WTC11 (cell line): ENCODE measurements at regions not wholly inside any gene's neighbourhood (a gene's known extent, or its start where the extent isn't known, plus 50 kb on each side); places are given as distances from the start of the nearest gene placed in this dataset.

Experiments
- CREM ChIP-seq: sonication (generic); formaldehyde crosslinking; IDR thresholded peaks from 2 replicates; pipeline ENCODE4 v1.8.1; 2022; ENCODE audit warnings: mild to moderate bottlenecking, missing genetic modification reagents, moderate library complexity
- FOXJ3 ChIP-seq: sonication (generic); formaldehyde crosslinking; IDR thresholded peaks from 2 replicates; pipeline ENCODE4 v1.9.0; 2021; ENCODE audit warnings: missing genetic modification reagents, mild to moderate bottlenecking, borderline replicate concordance
- TCF7 ChIP-seq: sonication (generic); formaldehyde crosslinking; IDR thresholded peaks from 2 replicates; pipeline ENCODE4 v1.8.0; 2022; ENCODE audit warnings: mild to moderate bottlenecking, low read depth, missing genetic modification reagents, moderate library complexity
- TP53 ChIP-seq: sonication (generic); formaldehyde crosslinking; IDR thresholded peaks from 2 replicates; pipeline ENCODE4 v1.8.1; 2023; ENCODE audit warnings: mild to moderate bottlenecking, missing genetic modification reagents
- TF ChIP-seq, protein P1 (sequence below): sonication (generic); formaldehyde crosslinking; IDR thresholded peaks from 2 replicates; pipeline ENCODE4 v1.8.1; 2023; ENCODE audit warnings: mild to moderate bottlenecking, missing genetic modification reagents
- TF ChIP-seq, protein P2 (sequence below): fragments of 200-600 bp; IDR thresholded peaks from 2 replicates; pipeline ENCODE4 v1.8.0; 2022; ENCODE audit warnings: antibody characterized with exemption
- TF ChIP-seq, protein P3 (sequence below): sonication (generic); formaldehyde crosslinking; conservative IDR thresholded peaks from 2 replicates; pipeline ENCODE4 v1.8.1; 2022; ENCODE audit warnings: mild to moderate bottlenecking, missing genetic modification reagents
- TF ChIP-seq, protein P4 (sequence below): sonication (generic); formaldehyde crosslinking; IDR thresholded peaks from 2 replicates; pipeline ENCODE4 v1.8.1; 2022; ENCODE audit warnings: mild to moderate bottlenecking, moderate library complexity, missing genetic modification reagents

DNA sequence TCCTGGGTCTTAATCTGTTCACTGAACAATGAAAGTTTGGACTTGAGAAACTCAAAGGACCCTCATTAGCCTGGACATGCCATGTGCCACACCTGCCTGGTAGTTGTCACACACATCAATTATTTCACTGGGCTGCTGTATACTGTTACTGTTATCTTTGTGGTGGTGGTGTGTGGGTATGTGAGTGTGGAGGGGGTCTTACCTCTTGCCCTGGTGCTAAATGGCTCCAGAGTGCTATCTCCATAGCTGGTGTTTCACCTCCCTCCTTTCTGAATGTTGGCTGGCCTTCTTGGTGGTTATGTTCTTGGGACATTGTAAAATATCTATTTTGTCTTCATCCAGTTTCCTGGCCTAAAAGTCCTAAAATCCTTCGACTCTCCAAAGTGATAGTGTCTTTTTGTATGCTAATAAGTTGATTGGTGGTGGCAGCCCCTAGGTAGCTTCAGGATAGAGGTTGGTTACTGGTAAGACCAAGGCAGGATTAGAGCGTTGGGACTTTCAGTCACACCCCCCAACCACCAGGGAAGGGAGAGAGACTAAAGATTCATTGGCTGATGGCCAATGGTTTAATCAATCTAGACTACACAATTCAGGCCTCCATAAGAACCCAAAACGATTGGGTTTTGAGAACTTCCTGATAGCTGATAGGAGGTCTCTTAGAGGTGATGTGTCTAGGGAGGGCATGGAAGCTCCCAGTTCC, 328.1 kb downstream of the MYCN start:
- TF ChIP-seq, protein P1, sequence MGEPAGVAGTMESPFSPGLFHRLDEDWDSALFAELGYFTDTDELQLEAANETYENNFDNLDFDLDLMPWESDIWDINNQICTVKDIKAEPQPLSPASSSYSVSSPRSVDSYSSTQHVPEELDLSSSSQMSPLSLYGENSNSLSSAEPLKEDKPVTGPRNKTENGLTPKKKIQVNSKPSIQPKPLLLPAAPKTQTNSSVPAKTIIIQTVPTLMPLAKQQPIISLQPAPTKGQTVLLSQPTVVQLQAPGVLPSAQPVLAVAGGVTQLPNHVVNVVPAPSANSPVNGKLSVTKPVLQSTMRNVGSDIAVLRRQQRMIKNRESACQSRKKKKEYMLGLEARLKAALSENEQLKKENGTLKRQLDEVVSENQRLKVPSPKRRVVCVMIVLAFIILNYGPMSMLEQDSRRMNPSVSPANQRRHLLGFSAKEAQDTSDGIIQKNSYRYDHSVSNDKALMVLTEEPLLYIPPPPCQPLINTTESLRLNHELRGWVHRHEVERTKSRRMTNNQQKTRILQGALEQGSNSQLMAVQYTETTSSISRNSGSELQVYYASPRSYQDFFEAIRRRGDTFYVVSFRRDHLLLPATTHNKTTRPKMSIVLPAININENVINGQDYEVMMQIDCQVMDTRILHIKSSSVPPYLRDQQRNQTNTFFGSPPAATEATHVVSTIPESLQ (CRISPR knock-in tag) = no peak
- no peak for TF ChIP-seq TP53
- TF ChIP-seq, protein P2, sequence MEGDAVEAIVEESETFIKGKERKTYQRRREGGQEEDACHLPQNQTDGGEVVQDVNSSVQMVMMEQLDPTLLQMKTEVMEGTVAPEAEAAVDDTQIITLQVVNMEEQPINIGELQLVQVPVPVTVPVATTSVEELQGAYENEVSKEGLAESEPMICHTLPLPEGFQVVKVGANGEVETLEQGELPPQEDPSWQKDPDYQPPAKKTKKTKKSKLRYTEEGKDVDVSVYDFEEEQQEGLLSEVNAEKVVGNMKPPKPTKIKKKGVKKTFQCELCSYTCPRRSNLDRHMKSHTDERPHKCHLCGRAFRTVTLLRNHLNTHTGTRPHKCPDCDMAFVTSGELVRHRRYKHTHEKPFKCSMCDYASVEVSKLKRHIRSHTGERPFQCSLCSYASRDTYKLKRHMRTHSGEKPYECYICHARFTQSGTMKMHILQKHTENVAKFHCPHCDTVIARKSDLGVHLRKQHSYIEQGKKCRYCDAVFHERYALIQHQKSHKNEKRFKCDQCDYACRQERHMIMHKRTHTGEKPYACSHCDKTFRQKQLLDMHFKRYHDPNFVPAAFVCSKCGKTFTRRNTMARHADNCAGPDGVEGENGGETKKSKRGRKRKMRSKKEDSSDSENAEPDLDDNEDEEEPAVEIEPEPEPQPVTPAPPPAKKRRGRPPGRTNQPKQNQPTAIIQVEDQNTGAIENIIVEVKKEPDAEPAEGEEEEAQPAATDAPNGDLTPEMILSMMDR = no peak
- TF ChIP-seq FOXJ3 (CRISPR knock-in tag) = no peak
- TF ChIP-seq, protein P3, sequence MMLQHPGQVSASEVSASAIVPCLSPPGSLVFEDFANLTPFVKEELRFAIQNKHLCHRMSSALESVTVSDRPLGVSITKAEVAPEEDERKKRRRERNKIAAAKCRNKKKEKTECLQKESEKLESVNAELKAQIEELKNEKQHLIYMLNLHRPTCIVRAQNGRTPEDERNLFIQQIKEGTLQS (CRISPR knock-in tag) = no peak
- TF ChIP-seq CREM = no peak
- TF ChIP-seq, protein P4, sequence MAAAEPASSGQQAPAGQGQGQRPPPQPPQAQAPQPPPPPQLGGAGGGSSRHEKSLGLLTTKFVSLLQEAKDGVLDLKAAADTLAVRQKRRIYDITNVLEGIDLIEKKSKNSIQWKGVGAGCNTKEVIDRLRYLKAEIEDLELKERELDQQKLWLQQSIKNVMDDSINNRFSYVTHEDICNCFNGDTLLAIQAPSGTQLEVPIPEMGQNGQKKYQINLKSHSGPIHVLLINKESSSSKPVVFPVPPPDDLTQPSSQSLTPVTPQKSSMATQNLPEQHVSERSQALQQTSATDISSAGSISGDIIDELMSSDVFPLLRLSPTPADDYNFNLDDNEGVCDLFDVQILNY = no peak
- no peak for TF ChIP-seq TCF7 (CRISPR knock-in tag)
